Neural cell (in vitro differentiated cells): ENCODE measurements at regions not wholly inside any gene's neighbourhood (a gene's known extent, or its start where the extent isn't known, plus 50 kb on each side); places are given as distances from the start of the nearest gene placed in this dataset.

ENCODE experiments used
- H2AFZ ChIP-seq: fragments of 200-600, 300-800 bp; sonication (generic), shearing (Covaris generic); 2 replicates; pipeline ENCODE4 v1.6.0; 2014; ENCODE audit warnings: low read depth, mild to moderate bottlenecking, antibody characterized with exemption, low read length, moderate library complexity
- H3F3A ChIP-seq: fragments of 200-600 bp; shearing (Covaris generic); 2 replicates; pipeline ENCODE4 v1.6.1; 2016; ENCODE audit warnings: mild to moderate bottlenecking, moderate library complexity, mixed read lengths, antibody characterized with exemption, low read length; ENCODE audit not compliant: insufficient read depth, poor library complexity, severe bottlenecking
- H3K27ac ChIP-seq: fragments of 200-600, 300-800 bp; sonication (generic), shearing (Covaris generic); 2 replicates; pipeline ENCODE4 v1.5.1; 2014; ENCODE audit warnings: mild to moderate bottlenecking, low read length, moderate library complexity
- H3K27me3 ChIP-seq: fragments of 300-800, 200-600 bp; sonication (generic), shearing (Covaris generic); 2 replicates; pipeline ENCODE4 v1.6.0; 2014; ENCODE audit warnings: mild to moderate bottlenecking, low read depth, low read length, moderate library complexity; ENCODE audit not compliant: insufficient read depth
- H3K36me3 ChIP-seq: fragments of 300-800, 200-600 bp; sonication (generic), shearing (Covaris generic); 2 replicates; pipeline ENCODE4 v1.5.1; 2014; ENCODE audit warnings: mild to moderate bottlenecking, antibody characterized with exemption, low read length, moderate library complexity; ENCODE audit not compliant: insufficient read depth
- H3K4me2 ChIP-seq: fragments of 300-800, 200-600 bp; sonication (generic), shearing (Covaris generic); 2 replicates; pipeline ENCODE4 v1.6.0; 2014; ENCODE audit warnings: mild to moderate bottlenecking, low read length
- H3K4me3 ChIP-seq: fragments of 300-800, 200-600 bp; sonication (generic), shearing (Covaris generic); 2 replicates; pipeline ENCODE4 v1.5.1; 2014; ENCODE audit warnings: mild to moderate bottlenecking, low read length, moderate library complexity
- H3K79me2 ChIP-seq: fragments of 200-600 bp; shearing (Covaris generic); replicated peaks from 2 replicates; pipeline ENCODE4 v1.6.0; 2014; ENCODE audit warnings: mild to moderate bottlenecking, low read length, moderate library complexity; ENCODE audit not compliant: insufficient read depth
- H3K9ac ChIP-seq: fragments of 300-800, 200-600 bp; sonication (generic), shearing (Covaris generic); 2 replicates; pipeline ENCODE4 v1.6.1; 2016; ENCODE audit warnings: mild to moderate bottlenecking, low read length, mixed read lengths
- H3K9me2 ChIP-seq: fragments of 200-600 bp; shearing (Covaris generic); 2 replicates; pipeline ENCODE4 v1.6.1; 2016; ENCODE audit warnings: mild to moderate bottlenecking, low read length, mixed read lengths; ENCODE audit not compliant: insufficient read depth
- H3K9me3 ChIP-seq: fragments of 200-600, 300-800 bp; sonication (generic), shearing (Covaris generic); 2 replicates; pipeline ENCODE4 v1.6.1; 2016; ENCODE audit warnings: mild to moderate bottlenecking, mixed run types, low read length, moderate library complexity, mixed read lengths
- H4K20me1 ChIP-seq: fragments of 200-600 bp; shearing (Covaris generic); 2 replicates; pipeline ENCODE4 v1.6.1; 2016; ENCODE audit warnings: mild to moderate bottlenecking, mixed run types; ENCODE audit not compliant: insufficient read depth
- CTCF ChIP-seq: fragments of 450-650 bp; IDR thresholded peaks from 2 replicates; pipeline ENCODE4 v1.5.1; 2014; ENCODE audit warnings: antibody characterized with exemption, mild to moderate bottlenecking, moderate library complexity; ENCODE audit not compliant: poor library complexity, severe bottlenecking
- EP300 ChIP-seq: fragments of 450-650 bp; conservative IDR thresholded peaks from 2 replicates; pipeline ENCODE4 v1.6.1; 2014; ENCODE audit warnings: antibody characterized with exemption, mild to moderate bottlenecking, moderate library complexity; ENCODE audit not compliant: poor library complexity, severe bottlenecking
- EZH2 ChIP-seq: fragments of 200-600, 300-800 bp; shearing (Covaris generic), sonication (generic); IDR thresholded peaks from 2 replicates; pipeline ENCODE4 v1.6.1; 2014; ENCODE audit warnings: antibody characterized with exemption, low read length, borderline replicate concordance, mild to moderate bottlenecking; ENCODE audit not compliant: insufficient read depth, poor library complexity, severe bottlenecking
- MXI1 ChIP-seq: fragments of 450-650 bp; conservative IDR thresholded peaks from 2 replicates; pipeline ENCODE4 v1.6.1; 2014; ENCODE audit warnings: antibody characterized with exemption, mild to moderate bottlenecking; ENCODE audit not compliant: poor library complexity, severe bottlenecking
- POLR2AphosphoS5 ChIP-seq: IDR thresholded peaks from 2 replicates; pipeline ENCODE4 v1.6.1; 2012
- RAD21 ChIP-seq: fragments of 450-650 bp; conservative IDR thresholded peaks from 2 replicates; pipeline ENCODE4 v1.6.1; 2014; ENCODE audit warnings: antibody characterized with exemption, mild to moderate bottlenecking, moderate library complexity
- REST ChIP-seq: IDR thresholded peaks from 2 replicates; pipeline ENCODE4 v1.6.1; 2012; ENCODE audit warnings: borderline replicate concordance
- SMC3 ChIP-seq: fragments of 450-650 bp; conservative IDR thresholded peaks from 2 replicates; pipeline ENCODE4 v1.6.1; 2014; ENCODE audit warnings: antibody characterized with exemption, mild to moderate bottlenecking, moderate library complexity; ENCODE audit not compliant: poor library complexity
- TAF1 ChIP-seq: IDR thresholded peaks from 2 replicates; pipeline ENCODE4 v1.6.1; 2012; ENCODE audit warnings: low read depth

GRCh38 chr2:128988967-128989366 is 670.3 kb upstream of the HS6ST1 start:
- H3K9me2 ChIP-seq: no peaks in the 10 kb centered on the region
- no peaks in the 10 kb centered on the region for H3K79me2 ChIP-seq
- no peaks in the 10 kb centered on the region for H4K20me1 ChIP-seq
- no peak overlapping the region for H3K4me2 ChIP-seq
- no peak overlapping the region for H3K4me3 ChIP-seq
- no peaks in the 10 kb centered on the region for H3F3A ChIP-seq
- no peak for TF ChIP-seq REST
- no peak for TF ChIP-seq CTCF
- TF ChIP-seq TAF1: no peak
- TF ChIP-seq RAD21: no peak
- no peak for TF ChIP-seq SMC3
- no peak for TF ChIP-seq POLR2AphosphoS5
- TF ChIP-seq EP300: no peak
- no peak overlapping the region for H3K27ac ChIP-seq
- no peaks in the 10 kb centered on the region for H3K27me3 ChIP-seq
- H3K9me3 ChIP-seq: no peaks in the 10 kb centered on the region
- no peaks in the 10 kb centered on the region for H3K36me3 ChIP-seq
- H2AFZ ChIP-seq: no peak overlapping the region
- H3K9ac ChIP-seq: no peak overlapping the region

GRCh38 chr2:128995086-128995485 is 676.4 kb upstream of the HS6ST1 start:
- no peaks in the 10 kb centered on the region for H3K9me2 ChIP-seq
- H3K9me3 ChIP-seq: no peaks in the 10 kb centered on the region
- H3K36me3 ChIP-seq: no peaks in the 10 kb centered on the region
- H3F3A ChIP-seq: no peaks in the 10 kb centered on the region
- H3K27ac ChIP-seq: no peak overlapping the region
- H4K20me1 ChIP-seq: no peaks in the 10 kb centered on the region
- no peaks in the 10 kb centered on the region for H3K79me2 ChIP-seq
- no peak overlapping the region for H3K9ac ChIP-seq
- TF ChIP-seq POLR2AphosphoS5 (no peak), MXI1 (no peak), REST (no peak), EZH2 (no peak), RAD21 (no peak), CTCF (no peak), TAF1 (no peak), EP300 (no peak)
- H3K4me2 ChIP-seq: no peak overlapping the region
- no peaks in the 10 kb centered on the region for H3K27me3 ChIP-seq
- no peak overlapping the region for H3K4me3 ChIP-seq
- H2AFZ ChIP-seq: no peak overlapping the region
